ENCODE measurements at regions not wholly inside any gene's neighbourhood (a gene's known extent, or its start where the extent isn't known, plus 50 kb on each side); places are given as distances from the start of the nearest gene placed in this dataset.

- ChIA-PET CTCF (interaction anchor here (0.6 kb wide), 1 partner anchor 105 kb away, joined by 4 read pairs; no protein-coding TSS in a partner anchor), POLR2A (ENCODE audit: unreplicated experiment) (interaction anchor here (0.6 to 0.7 kb wide), 5 partner anchors 67 to 1990 kb away, joined by 3 to 6 read pairs (median 3); no protein-coding TSS in a partner anchor)
- no peaks in the 10 kb centered on the region for H3F3A ChIP-seq (ENCODE audit: insufficient read depth, low read depth)
- H3K4me3 ChIP-seq: 0 out of 2 replicates have a peak overlapping the region, but pooled peaks have one; percentile 18
- no peaks in the 10 kb centered on the region for H3K9me3 ChIP-seq (ENCODE audit: insufficient read depth, low read depth)
- H3K9me2 ChIP-seq (ENCODE audit: insufficient read depth): no peaks in the 10 kb centered on the region
- H3K4me1 ChIP-seq (replicated peaks; ENCODE audit: insufficient read depth): no peaks in the 10 kb centered on the region; the same call in 1 of the 2 replicates
- no peaks in the 10 kb centered on the region for H3K27me3 ChIP-seq (ENCODE audit: insufficient read depth, low read depth)
- peak; percentile 12 to 52 for DNase-seq
- peak overlapping the region; percentile 49 for H3K27ac ChIP-seq
- no peak for TF ChIP-seq EZH2 (IDR thresholded peaks at IDR 0.05; ENCODE audit: low read depth)
- TF ChIP-seq CTCF (conservative IDR thresholded peaks at IDR 0.05): no peak
- no peaks in the 10 kb centered on the region for H4K20me1 ChIP-seq (ENCODE audit: insufficient read depth)
- peak overlapping the region; percentile 0; the same call in 1 of the 2 replicates for H2AFZ ChIP-seq
- BruUV-seq (replicated peaks): no TSS peak
- peak overlapping the region; percentile 39; the same call in 1 of the 2 replicates for H3K4me2 ChIP-seq
- no peaks in the 10 kb centered on the region for H3K79me2 ChIP-seq (ENCODE audit: low read depth)
- H3K36me3 ChIP-seq (ENCODE audit: low read depth): no peaks in the 10 kb centered on the region
- intact Hi-C loops (cut with micrococcal nuclease; ENCODE audit: unreplicated experiment): loop anchor here (1.0 kb wide), 1 partner anchor 607 kb away; no protein-coding TSS in a partner anchor
Observed at GRCh38 chr2:150601280-150602038, 114.0 kb upstream of the RND3 start.

- no TSS peak for BruUV-seq (replicated peaks)
- TF ChIP-seq EZH2 (IDR thresholded peaks at IDR 0.05; ENCODE audit: low read depth) (no peak), CTCF (conservative IDR thresholded peaks at IDR 0.05) (no peak; the same call in 1 of the 2 replicates)
- Histone ChIP-seq H2AFZ (no peak overlapping the region), H3K9me3 (ENCODE audit: insufficient read depth, low read depth) (no peaks in the 10 kb centered on the region), H3K27ac (no peak overlapping the region), H3K4me2 (no peak overlapping the region), H3K4me1 (replicated peaks; ENCODE audit: insufficient read depth) (no peaks in the 10 kb centered on the region; the same call in 1 of the 2 replicates), H3K9me2 (ENCODE audit: insufficient read depth) (no peaks in the 10 kb centered on the region), H3K27me3 (ENCODE audit: insufficient read depth, low read depth) (no peaks in the 10 kb centered on the region), H3K79me2 (ENCODE audit: low read depth) (no peaks in the 10 kb centered on the region), H4K20me1 (ENCODE audit: insufficient read depth) (no peaks in the 10 kb centered on the region), H3F3A (ENCODE audit: insufficient read depth, low read depth) (no peaks in the 10 kb centered on the region), H3K36me3 (ENCODE audit: low read depth) (no peaks in the 10 kb centered on the region), H3K4me3 (no peak overlapping the region)
- ChIA-PET CTCF (no interaction called here), POLR2A (ENCODE audit: unreplicated experiment) (no interaction called here)
- no peak for DNase-seq
- intact Hi-C loops (cut with micrococcal nuclease; ENCODE audit: unreplicated experiment): no loop called here
Observed at GRCh38 chr2:150599889-150600288, 112.4 kb upstream of the RND3 start.

GRCh38 chr2:150598383-150598782, 110.9 kb upstream of the RND3 start:
- no peaks in the 10 kb centered on the region for H4K20me1 ChIP-seq (ENCODE audit: insufficient read depth)
- no peak overlapping the region for H2AFZ ChIP-seq
- no peaks in the 10 kb centered on the region for H3K9me2 ChIP-seq (ENCODE audit: insufficient read depth)
- H3K36me3 ChIP-seq (ENCODE audit: low read depth): no peaks in the 10 kb centered on the region
- CTCF ChIA-PET: no interaction called here
- no peak for DNase-seq
- H3F3A ChIP-seq (ENCODE audit: insufficient read depth, low read depth): no peaks in the 10 kb centered on the region
- H3K79me2 ChIP-seq (ENCODE audit: low read depth): no peaks in the 10 kb centered on the region
- H3K9me3 ChIP-seq (ENCODE audit: insufficient read depth, low read depth): no peaks in the 10 kb centered on the region
- intact Hi-C loops (cut with micrococcal nuclease; ENCODE audit: unreplicated experiment): no loop called here
- POLR2A ChIA-PET (ENCODE audit: unreplicated experiment): no interaction called here
- H3K4me1 ChIP-seq (replicated peaks; ENCODE audit: insufficient read depth): no peaks in the 10 kb centered on the region; the same call in 1 of the 2 replicates
- H3K27me3 ChIP-seq (ENCODE audit: insufficient read depth, low read depth): no peaks in the 10 kb centered on the region
- H3K4me2 ChIP-seq: no peak overlapping the region
- H3K27ac ChIP-seq: no peak overlapping the region
- no TSS peak for BruUV-seq (replicated peaks)
- no peak overlapping the region for H3K4me3 ChIP-seq
- no peak for TF ChIP-seq EZH2 (IDR thresholded peaks at IDR 0.05; ENCODE audit: low read depth)
- TF ChIP-seq CTCF (conservative IDR thresholded peaks at IDR 0.05): no peak

Data from PC-9 (cell line).